HepG2 (cell line): ENCODE measurements at regions not wholly inside any gene's neighbourhood (a gene's known extent, or its start where the extent isn't known, plus 50 kb on each side); places are given as distances from the start of the nearest gene placed in this dataset.
A peak's percentile ranks its signal among the peaks of the same experiment; 100 is the strongest.

Experiments
- ATAC-seq: fragments of 200-7000 bp; cut with Tn5 transposase; 3 replicates; pipeline ENCODE4 v1.9.1; 2020; ENCODE audit warnings: mild to moderate bottlenecking, moderate library complexity
- BruUV-seq: library from RNA; stranded (reverse); fragments of 400-500 nt; replicated peaks from 2 replicates; lab custom pipeline; 2021; lab: Mats Ljungman, UMichigan
- CTCF ChIA-PET: fragments of 300-600 bp; formaldehyde crosslinking; extraction: SDS; loops from one replicate; lab custom pipeline; 2021; ENCODE audit warnings: low total read pairs, inconsistent platforms, low intra/inter-chr PET ratio; lab: Yijun Ruan, JAX
- POLR2A ChIA-PET: fragments of 350-600 bp; sonication (Branson Sonifier 250); formaldehyde crosslinking; loops from one replicate; lab custom pipeline; 2020; ENCODE audit warnings: antibody characterized with exemption, inconsistent platforms; lab: Yijun Ruan, JAX
- DNase-seq: peaks from one replicate; pipeline ENCODE4 v3.0.0-alpha.2; 2015; ENCODE audit warnings: low spot score
- FAIRE-seq: peaks from 3 replicates; lab custom pipeline; 2011; peaks lifted over from hg19 to GRCh38; lab: Jason Lieb, UNC
- H2AFZ ChIP-seq: one replicate; pipeline ENCODE4 v1.6.1; 2011; ENCODE audit warnings: low read length, inconsistent platforms
- H3K27ac ChIP-seq: fragments of 300-600 bp; 3 replicates; pipeline ENCODE4 v1.8.0; 2011; ENCODE audit warnings: mixed run types, mild to moderate bottlenecking, mixed read lengths, low read length, inconsistent platforms; ENCODE audit not compliant: insufficient read depth; ENCODE audit errors: extremely low read length
- H3K27me3 ChIP-seq, 2 experiments: fragments of 200-600 bp in 1 of 2; 2 replicates in 1 of 2; 3 replicates in 1 of 2; pipeline versions ENCODE4 v1.6.0 to v1.8.0; 2011; ENCODE audit warnings: low read length in 2 of 2, mild to moderate bottlenecking in 2 of 2, moderate library complexity in 2 of 2, inconsistent platforms in 1 of 2; ENCODE audit not compliant: insufficient read depth in 2 of 2, control insufficient read depth in 1 of 2
- H3K36me3 ChIP-seq, 2 experiments: fragments of 200-600 bp in 1 of 2; replicated peaks in 1 of 2; 2 replicates in 1 of 2; 3 replicates in 1 of 2; pipeline versions ENCODE4 v1.5.1 to v1.8.0; 2011; ENCODE audit warnings: low read length in 2 of 2, inconsistent platforms in 1 of 2; ENCODE audit not compliant: insufficient read depth in 2 of 2, control insufficient read depth in 1 of 2
- H3K4me1 ChIP-seq: 2 replicates; pipeline ENCODE4 v1.5.1; 2012; ENCODE audit warnings: low read length, inconsistent platforms; ENCODE audit not compliant: insufficient read depth
- H3K4me2 ChIP-seq: 2 replicates; pipeline ENCODE4 v1.6.0; 2011; ENCODE audit warnings: low read depth, low read length, inconsistent platforms
- H3K4me3 ChIP-seq, 3 experiments: fragments of 200-600 bp in 1 of 3; sonication (generic), shearing (Covaris generic) in 1 of 3; replicated peaks in 1 of 3; 2 replicates each; pipeline ENCODE4 v1.5.1; 2011 to 2016; ENCODE audit warnings: low read length in 3 of 3, inconsistent platforms in 2 of 3, low read depth in 2 of 3, mild to moderate bottlenecking in 2 of 3, control low read depth in 1 of 3, mixed read lengths in 1 of 3; ENCODE audit not compliant: insufficient read depth in 1 of 3
- H3K79me2 ChIP-seq: one replicate; pipeline ENCODE4 v1.6.1; 2011; ENCODE audit warnings: low read length, inconsistent platforms; ENCODE audit not compliant: insufficient read depth
- H3K9ac ChIP-seq: 2 replicates; pipeline ENCODE4 v1.6.0; 2011; ENCODE audit warnings: mild to moderate bottlenecking, low read depth, low read length, inconsistent platforms; ENCODE audit not compliant: insufficient read depth
- H3K9me3 ChIP-seq: 2 replicates; pipeline ENCODE4 v1.5.1; 2012; ENCODE audit warnings: mild to moderate bottlenecking, low read length
- H4K20me1 ChIP-seq: 2 replicates; pipeline ENCODE4 v1.6.0; 2011; ENCODE audit warnings: inconsistent platforms, mild to moderate bottlenecking, low read length, moderate library complexity; ENCODE audit not compliant: insufficient read depth
- ISL2 ChIP-seq: sonication (generic); formaldehyde crosslinking; IDR thresholded peaks from 2 replicates; pipeline ENCODE4 v1.5.0; 2020; ENCODE audit warnings: missing genetic modification reagents
- RXRA ChIP-seq: sonication (generic); formaldehyde crosslinking; IDR thresholded peaks from 2 replicates; pipeline ENCODE4 v1.5.1; 2020; ENCODE audit warnings: missing genetic modification reagents
- SOX6 ChIP-seq, 2 experiments: fragments of 450-650 bp in 1 of 2; sonication (generic) in 1 of 2; formaldehyde crosslinking in 1 of 2; IDR thresholded peaks; 2 replicates each; pipeline versions ENCODE4 v1.4.0 to v1.6.1; 2017 to 2020; ENCODE audit warnings: antibody characterized with exemption in 1 of 2, mild to moderate bottlenecking in 1 of 2, missing genetic modification reagents in 1 of 2
- SP5 ChIP-seq: IDR thresholded peaks from 2 replicates; pipeline ENCODE4 v1.6.1; 2016; ENCODE audit warnings: low read depth, borderline replicate concordance
- ZNF160 ChIP-seq: sonication (generic); formaldehyde crosslinking; IDR thresholded peaks from 2 replicates; pipeline ENCODE4 v1.8.0; 2022; ENCODE audit warnings: mild to moderate bottlenecking, inconsistent platforms, missing genetic modification reagents
- ZNF547 ChIP-seq: sonication (generic); formaldehyde crosslinking; IDR thresholded peaks from 2 replicates; pipeline ENCODE4 v1.5.1; 2020; ENCODE audit warnings: mild to moderate bottlenecking, missing genetic modification reagents
- ZNF652 ChIP-seq: IDR thresholded peaks from 2 replicates; pipeline ENCODE4 v1.6.1; 2016; ENCODE audit warnings: low read depth, borderline replicate concordance
- ZNF788 ChIP-seq: sonication (generic); formaldehyde crosslinking; IDR thresholded peaks from 2 replicates; pipeline ENCODE4 v1.5.0; 2020; ENCODE audit warnings: mild to moderate bottlenecking, missing genetic modification reagents, borderline replicate concordance
- WGBS: methylation state at CpG from one replicate; pipeline ENCODE4 v1.1.6; 2017; ENCODE audit warnings: low lambda C conversion rate; 5-methylcytosine and 5-hydroxymethylcytosine counted together
- in situ Hi-C: cut with HindIII; loops from 2 replicates; pipeline ENCODE4 v1.10.0; 2017; ENCODE audit warnings: low pct_unique_long_range_greater_than_20kb; ENCODE audit not compliant: extremely low pct_ligation_motif_present
- intact Hi-C: fragments of 100-400 bp; cut with micrococcal nuclease; formaldehyde crosslinking; loops from one replicate; pipeline ENCODE4 v1.10.0; 2022; ENCODE audit not compliant: unreplicated experiment
- TF ChIP-seq, protein P1 (sequence below): IDR thresholded peaks from 2 replicates; pipeline ENCODE4 v1.6.1; 2018; ENCODE audit warnings: missing genetic modification reagents
- TF ChIP-seq, protein P2 (sequence below): sonication (generic); formaldehyde crosslinking; IDR thresholded peaks from 2 replicates; pipeline ENCODE4 v1.8.1; 2023; ENCODE audit warnings: mild to moderate bottlenecking, missing genetic modification reagents
- TF ChIP-seq, protein P3 (sequence below): sonication (generic); formaldehyde crosslinking; IDR thresholded peaks from 2 replicates; pipeline ENCODE4 v1.4.0; 2020; ENCODE audit warnings: missing genetic modification reagents

- no peak for TF ChIP-seq SOX6 (IDR thresholded peaks at IDR 0.05)
- TF ChIP-seq SOX6 (CRISPR knock-in tag; IDR thresholded peaks at IDR 0.05) = no peak
These were observed 347.9 kb downstream of the LTN1 start (continued) for GRCh38 chr21:28644762-28645161.

- POLR2A ChIA-PET = no interaction called here
- no peaks in the 10 kb centered on the region for H3K9me3 ChIP-seq
- no TSS peak for BruUV-seq
- no peak overlapping the region for H3K9ac ChIP-seq
- no peak overlapping the region for H2AFZ ChIP-seq
- in situ Hi-C loops (no loop called here), intact Hi-C loops (no loop called here)
- H3K27ac ChIP-seq = no peak overlapping the region
- H3K27me3 ChIP-seq = no peaks in the 10 kb centered on the region
- 37% methylated on average over 2 of the region's 4 CpGs for WGBS
- no peaks in the 10 kb centered on the region for H3K36me3 ChIP-seq
- TF ChIP-seq RXRA (CRISPR knock-in tag) = no peak
- no peaks in the 10 kb centered on the region for H3K79me2 ChIP-seq
- H3K4me3 ChIP-seq = no peak overlapping the region
- CTCF ChIA-PET = no interaction called here
- H4K20me1 ChIP-seq = no peaks in the 10 kb centered on the region
- DNase-seq (no peak), FAIRE-seq (no peak), ATAC-seq (peak; percentile 56; the same call in 2 of the 3 replicates)
- no peak overlapping the region for H3K4me2 ChIP-seq
- H3K4me1 ChIP-seq = no peaks in the 10 kb centered on the region
These were observed 349.8 kb downstream of the LTN1 start for GRCh38 chr21:28642891-28643290.

DNA sequence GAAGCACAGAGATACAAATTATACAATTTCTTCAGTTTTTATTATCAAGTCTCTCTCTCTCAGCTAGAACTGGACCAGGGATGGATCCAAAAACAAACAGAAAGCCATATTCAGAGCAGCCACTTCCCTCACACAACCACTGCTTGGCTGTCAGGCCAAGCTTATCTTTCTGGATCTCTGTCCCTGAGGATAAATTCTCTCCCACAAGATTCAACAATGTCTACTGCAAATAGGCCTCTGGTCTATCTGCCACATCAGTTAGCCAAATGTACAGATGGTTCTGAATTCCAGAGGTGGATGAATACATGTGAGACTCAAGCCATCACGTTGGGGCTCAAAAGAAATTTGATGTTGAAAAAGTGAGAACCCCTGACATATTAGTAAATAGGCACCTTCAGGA is 350.9 kb downstream of the LTN1 start:
- BruUV-seq = no TSS peak
- ChIA-PET POLR2A (no interaction called here), CTCF (no interaction called here)
- Histone ChIP-seq H3K27me3 (no peaks in the 10 kb centered on the region), H3K9me3 (no peaks in the 10 kb centered on the region), H3K9ac (no peak overlapping the region), H2AFZ (no peak overlapping the region), H3K79me2 (no peaks in the 10 kb centered on the region), H4K20me1 (no peaks in the 10 kb centered on the region), H3K27ac (no peak overlapping the region), H3K36me3 (no peaks in the 10 kb centered on the region), H3K4me1 (no peaks in the 10 kb centered on the region), H3K4me3 (no peak overlapping the region), H3K4me2 (no peak overlapping the region)
- no peak for FAIRE-seq
- in situ Hi-C loops = no loop called here
- ATAC-seq = no peak
- intact Hi-C loops = no loop called here
- 0% methylated on average over 1 of the region's 1 CpG for WGBS
- TF ChIP-seq, protein P1, sequence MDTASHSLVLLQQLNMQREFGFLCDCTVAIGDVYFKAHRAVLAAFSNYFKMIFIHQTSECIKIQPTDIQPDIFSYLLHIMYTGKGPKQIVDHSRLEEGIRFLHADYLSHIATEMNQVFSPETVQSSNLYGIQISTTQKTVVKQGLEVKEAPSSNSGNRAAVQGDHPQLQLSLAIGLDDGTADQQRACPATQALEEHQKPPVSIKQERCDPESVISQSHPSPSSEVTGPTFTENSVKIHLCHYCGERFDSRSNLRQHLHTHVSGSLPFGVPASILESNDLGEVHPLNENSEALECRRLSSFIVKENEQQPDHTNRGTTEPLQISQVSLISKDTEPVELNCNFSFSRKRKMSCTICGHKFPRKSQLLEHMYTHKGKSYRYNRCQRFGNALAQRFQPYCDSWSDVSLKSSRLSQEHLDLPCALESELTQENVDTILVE = no peak
- TF ChIP-seq SP5 (CRISPR knock-in tag) = no peak
- TF ChIP-seq, protein P2, sequence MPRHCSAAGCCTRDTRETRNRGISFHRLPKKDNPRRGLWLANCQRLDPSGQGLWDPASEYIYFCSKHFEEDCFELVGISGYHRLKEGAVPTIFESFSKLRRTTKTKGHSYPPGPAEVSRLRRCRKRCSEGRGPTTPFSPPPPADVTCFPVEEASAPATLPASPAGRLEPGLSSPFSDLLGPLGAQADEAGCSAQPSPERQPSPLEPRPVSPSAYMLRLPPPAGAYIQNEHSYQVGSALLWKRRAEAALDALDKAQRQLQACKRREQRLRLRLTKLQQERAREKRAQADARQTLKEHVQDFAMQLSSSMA (CRISPR knock-in tag) = no peak
- TF ChIP-seq, protein P3, sequence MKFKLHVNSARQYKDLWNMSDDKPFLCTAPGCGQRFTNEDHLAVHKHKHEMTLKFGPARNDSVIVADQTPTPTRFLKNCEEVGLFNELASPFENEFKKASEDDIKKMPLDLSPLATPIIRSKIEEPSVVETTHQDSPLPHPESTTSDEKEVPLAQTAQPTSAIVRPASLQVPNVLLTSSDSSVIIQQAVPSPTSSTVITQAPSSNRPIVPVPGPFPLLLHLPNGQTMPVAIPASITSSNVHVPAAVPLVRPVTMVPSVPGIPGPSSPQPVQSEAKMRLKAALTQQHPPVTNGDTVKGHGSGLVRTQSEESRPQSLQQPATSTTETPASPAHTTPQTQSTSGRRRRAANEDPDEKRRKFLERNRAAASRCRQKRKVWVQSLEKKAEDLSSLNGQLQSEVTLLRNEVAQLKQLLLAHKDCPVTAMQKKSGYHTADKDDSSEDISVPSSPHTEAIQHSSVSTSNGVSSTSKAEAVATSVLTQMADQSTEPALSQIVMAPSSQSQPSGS = no peak
- TF ChIP-seq ZNF547 = no peak
- TF ChIP-seq ZNF788 (CRISPR knock-in tag) = no peak
- TF ChIP-seq ISL2 (CRISPR knock-in tag) = no peak
- TF ChIP-seq ZNF160 (CRISPR knock-in tag) = no peak
- no peak for TF ChIP-seq ZNF652 (CRISPR knock-in tag)
- DNase-seq = no peak
